PC-3 (cell line): ENCODE measurements at regions not wholly inside any gene's neighbourhood (a gene's known extent, or its start where the extent isn't known, plus 50 kb on each side); places are given as distances from the start of the nearest gene placed in this dataset.

Experiments
- ATAC-seq: fragments of 200-7000 bp; cut with Tn5 transposase; 2 replicates; pipeline ENCODE4 v1.9.1; 2020; ENCODE audit warnings: mild to moderate bottlenecking, moderate library complexity
- BruUV-seq: library from RNA; stranded (reverse); fragments of 400-500 nt; replicated peaks from 2 replicates; lab custom pipeline; 2021; lab: Mats Ljungman, UMichigan
- CTCF ChIA-PET: fragments of 300-600 bp; sonication (Branson Sonifier 250); formaldehyde crosslinking; loops from one replicate; lab custom pipeline; 2022; ENCODE audit warnings: antibody characterized with exemption; lab: Charles Lee
- POLR2A ChIA-PET: fragments of 300-600 bp; sonication (Branson Sonifier 250); formaldehyde crosslinking; loops from one replicate; lab custom pipeline; 2022; ENCODE audit warnings: antibody characterized with exemption; ENCODE audit not compliant: unreplicated experiment; lab: Charles Lee
- DNase-seq: peaks from one replicate; pipeline ENCODE4 v3.0.0-alpha.2; 2015
- H2AFZ ChIP-seq: fragments of 300-600 bp; sonication (generic); 2 replicates; pipeline ENCODE4 v1.6.0; 2016; ENCODE audit warnings: antibody characterized with exemption, low read length
- H3F3A ChIP-seq: fragments of 300-600 bp; sonication (generic); one replicate; pipeline ENCODE4 v1.6.0; 2017; ENCODE audit warnings: antibody characterized with exemption, low read length, control low read depth, mild to moderate bottlenecking; ENCODE audit not compliant: unreplicated experiment
- H3K27ac ChIP-seq: fragments of 300-600 bp; sonication (generic); 2 replicates; pipeline ENCODE4 v1.5.1; 2016; ENCODE audit warnings: mild to moderate bottlenecking, low read length
- H3K27me3 ChIP-seq: fragments of 300-600 bp; sonication (generic); 2 replicates; pipeline ENCODE4 v1.6.1; 2016; ENCODE audit warnings: low read length, mixed read lengths
- H3K36me3 ChIP-seq: fragments of 300-600 bp; sonication (generic); 2 replicates; pipeline ENCODE4 v1.6.1; 2016; ENCODE audit warnings: low read depth, mixed run types, low read length, mixed read lengths
- H3K4me1 ChIP-seq: fragments of 300-600 bp; sonication (generic); 2 replicates; pipeline ENCODE4 v1.5.1; 2016; ENCODE audit warnings: low read length; ENCODE audit not compliant: insufficient read depth
- H3K4me2 ChIP-seq: fragments of 300-600 bp; sonication (generic); 2 replicates; pipeline ENCODE4 v1.6.0; 2016; ENCODE audit warnings: low read length
- H3K4me3 ChIP-seq: fragments of 300-600 bp; sonication (generic); 2 replicates; pipeline ENCODE4 v1.5.1; 2016; ENCODE audit warnings: mild to moderate bottlenecking, low read length, mixed read lengths
- H3K79me2 ChIP-seq: fragments of 300-600 bp; sonication (generic); 2 replicates; pipeline ENCODE4 v1.6.1; 2017; ENCODE audit warnings: low read length, mixed read lengths
- H3K9ac ChIP-seq: fragments of 300-600 bp; sonication (generic); 2 replicates; pipeline ENCODE4 v1.6.0; 2016; ENCODE audit warnings: mild to moderate bottlenecking, low read length
- H3K9me2 ChIP-seq: fragments of 300-600 bp; sonication (generic); replicated peaks from 2 replicates; pipeline ENCODE4 v1.6.1; 2016; ENCODE audit warnings: mixed run types, low read length, mixed read lengths
- H3K9me3 ChIP-seq: fragments of 300-600 bp; sonication (generic); 2 replicates; pipeline ENCODE4 v1.6.1; 2016; ENCODE audit warnings: low read length, mixed read lengths
- H4K20me1 ChIP-seq: fragments of 300-600 bp; sonication (generic); 2 replicates; pipeline ENCODE4 v1.6.1; 2016; ENCODE audit warnings: low read length, mixed read lengths
- CTCF ChIP-seq: fragments of 300-600 bp; sonication (generic); conservative IDR thresholded peaks from 2 replicates; pipeline ENCODE4 v1.5.1; 2017; ENCODE audit warnings: antibody characterized with exemption, low read depth, mild to moderate bottlenecking, low read length
- EZH2 ChIP-seq: fragments of 300-600 bp; sonication (generic); IDR thresholded peaks from one replicate; pipeline ENCODE4 v1.6.1; 2017; ENCODE audit warnings: antibody characterized with exemption, mild to moderate bottlenecking, low read length; ENCODE audit not compliant: unreplicated experiment
- EZH2phosphoT487 ChIP-seq: fragments of 300-600 bp; sonication (generic); IDR thresholded peaks from 2 replicates; pipeline ENCODE4 v1.6.1; 2018; ENCODE audit warnings: mild to moderate bottlenecking, antibody characterized with exemption, low read length, borderline replicate concordance
- intact Hi-C: fragments of 100-400 bp; cut with micrococcal nuclease; formaldehyde crosslinking; loops from 2 replicates; pipeline ENCODE4 v1.9.0; 2023

GRCh38 chr1:101428562-101428961 is 191.7 kb downstream of the S1PR1 start:
- CTCF ChIA-PET: no interaction called here
- H3K4me3 ChIP-seq: no peak overlapping the region
- POLR2A ChIA-PET: interaction anchor here (0.6 kb wide), 1 partner anchor 13 kb away, joined by 3 read pairs; no protein-coding TSS in a partner anchor
- no peaks in the 10 kb centered on the region for H3K9me3 ChIP-seq
- no peak overlapping the region for H3K4me2 ChIP-seq
- H3K36me3 ChIP-seq: no peaks in the 10 kb centered on the region
- no peaks in the 10 kb centered on the region for H3K4me1 ChIP-seq
- no peaks in the 10 kb centered on the region for H3K79me2 ChIP-seq
- H4K20me1 ChIP-seq: no peaks in the 10 kb centered on the region
- no peak overlapping the region for H2AFZ ChIP-seq
- no peaks in the 10 kb centered on the region for H3F3A ChIP-seq
- H3K27me3 ChIP-seq: peaks cover 30% of the 10 kb centered on the region; the same call in 1 of the 2 replicates
- no TSS peak for BruUV-seq
- H3K9ac ChIP-seq: no peak overlapping the region
- TF ChIP-seq CTCF (no peak), EZH2phosphoT487 (no peak), EZH2 (no peak)
- ATAC-seq: no peak
- no peak overlapping the region for H3K27ac ChIP-seq
- no peak for DNase-seq
- intact Hi-C loops: no loop called here
- no peaks in the 10 kb centered on the region for H3K9me2 ChIP-seq

GRCh38 chr1:101431956-101432510 is 195.2 kb downstream of the S1PR1 start:
- Histone ChIP-seq H3K4me1 (no peaks in the 10 kb centered on the region), H3K27ac (no peak overlapping the region), H3K27me3 (peaks cover 56% of the 10 kb centered on the region), H3K9me2 (no peaks in the 10 kb centered on the region), H3K4me3 (no peak overlapping the region), H3K9me3 (no peaks in the 10 kb centered on the region), H2AFZ (no peak overlapping the region), H3K4me2 (no peak overlapping the region), H3K9ac (no peak overlapping the region), H3K36me3 (no peaks in the 10 kb centered on the region), H3K79me2 (no peaks in the 10 kb centered on the region), H4K20me1 (no peaks in the 10 kb centered on the region), H3F3A (no peaks in the 10 kb centered on the region)
- BruUV-seq: no TSS peak
- DNase-seq (no peak), ATAC-seq (no peak)
- TF ChIP-seq CTCF (no peak), EZH2phosphoT487 (no peak), EZH2 (no peak)
- intact Hi-C loops: no loop called here
- CTCF ChIA-PET: no interaction called here
- POLR2A ChIA-PET: no interaction called here

GRCh38 chr1:101435831-101436511 is 199.2 kb downstream of the S1PR1 start:
- Histone ChIP-seq H2AFZ (no peak overlapping the region), H3K36me3 (no peaks in the 10 kb centered on the region), H3K79me2 (no peaks in the 10 kb centered on the region), H3K4me1 (no peaks in the 10 kb centered on the region), H3K27ac (no peak overlapping the region), H3K4me2 (no peak overlapping the region), H3K4me3 (no peak overlapping the region), H3K9me2 (no peaks in the 10 kb centered on the region), H3K9me3 (no peaks in the 10 kb centered on the region), H4K20me1 (no peaks in the 10 kb centered on the region), H3K27me3 (peaks cover 87% of the 10 kb centered on the region), H3F3A (no peaks in the 10 kb centered on the region), H3K9ac (no peak overlapping the region)
- DNase-seq (no peak), ATAC-seq (no peak)
- ChIA-PET POLR2A (no interaction called here), CTCF (no interaction called here)
- intact Hi-C loops: no loop called here
- BruUV-seq: no TSS peak
- no peak for TF ChIP-seq EZH2
- no peak for TF ChIP-seq CTCF
- TF ChIP-seq EZH2phosphoT487: no peak
